ENCODE measurements at regions not wholly inside any gene's neighbourhood (a gene's known extent, or its start where the extent isn't known, plus 50 kb on each side); places are given as distances from the start of the nearest gene placed in this dataset.
"Not testable (repeated sequence)": the region's sequence is repeated elsewhere in the genome, so short reads cannot be mapped to it uniquely, and the experiment has no call there.

- no peak for DNase-seq (ENCODE audit: extremely low read depth in 1 of 2, low read depth in 1 of 2)
Observed at GRCh38 chr15:62270216-62270921, 105.3 kb upstream of the C2CD4B start.

GRCh38 chr15:62272290-62272689 lies 107.2 kb upstream of the C2CD4B start:
- DNase-seq (ENCODE audit: extremely low read depth in 1 of 2, low read depth in 1 of 2) = no peak

DNA sequence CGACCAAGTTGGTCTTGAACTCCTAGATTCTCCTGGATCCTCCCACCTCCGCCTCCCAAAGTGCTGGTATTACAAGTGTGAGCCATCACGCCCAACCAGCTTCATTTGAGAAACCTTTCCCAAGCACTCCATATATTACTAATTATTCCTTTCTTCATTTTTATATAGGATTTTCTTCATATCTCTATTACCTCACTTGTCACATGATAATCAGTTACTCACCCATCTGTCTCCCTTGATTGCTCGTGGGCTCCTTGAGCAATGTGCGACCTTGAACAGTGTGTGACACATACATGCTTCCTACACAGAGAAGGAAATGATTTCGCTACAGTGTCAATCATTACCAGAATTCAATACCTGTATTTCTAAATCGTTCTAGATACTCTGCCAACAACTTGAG lies 110.7 kb upstream of the C2CD4B start:
- no peak for DNase-seq (ENCODE audit: extremely low read depth in 1 of 2, low read depth in 1 of 2)

DNA sequence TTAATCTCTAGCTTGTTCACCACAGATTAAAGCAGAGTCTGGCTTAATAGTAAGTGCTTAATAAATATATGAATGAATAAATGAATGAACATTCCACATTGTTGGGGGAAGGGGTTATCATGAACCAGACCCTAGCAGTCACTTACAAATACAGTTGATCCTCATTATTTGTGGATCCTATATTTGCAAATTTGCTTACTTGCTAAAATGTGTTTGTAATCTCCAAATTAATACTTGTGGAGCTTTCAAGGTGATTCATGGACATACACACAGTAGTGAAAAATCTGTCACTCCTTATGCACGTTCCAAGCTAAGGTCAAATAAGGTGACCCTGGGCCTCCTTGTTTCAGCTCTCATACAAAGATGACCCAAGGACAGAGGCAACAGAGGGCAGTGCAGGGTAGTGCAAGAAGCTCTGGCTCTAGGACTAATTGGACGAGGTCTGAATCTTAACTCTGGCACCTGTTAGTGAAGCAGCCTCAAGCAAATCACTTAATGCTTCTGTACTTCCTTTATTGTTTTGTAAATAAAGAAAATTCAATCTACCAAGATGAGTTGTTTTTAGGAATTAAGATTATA lies 112.8 kb upstream of the C2CD4B start:
- DNase-seq (ENCODE audit: extremely low read depth in 1 of 2, low read depth in 1 of 2) = no peak

DNA sequence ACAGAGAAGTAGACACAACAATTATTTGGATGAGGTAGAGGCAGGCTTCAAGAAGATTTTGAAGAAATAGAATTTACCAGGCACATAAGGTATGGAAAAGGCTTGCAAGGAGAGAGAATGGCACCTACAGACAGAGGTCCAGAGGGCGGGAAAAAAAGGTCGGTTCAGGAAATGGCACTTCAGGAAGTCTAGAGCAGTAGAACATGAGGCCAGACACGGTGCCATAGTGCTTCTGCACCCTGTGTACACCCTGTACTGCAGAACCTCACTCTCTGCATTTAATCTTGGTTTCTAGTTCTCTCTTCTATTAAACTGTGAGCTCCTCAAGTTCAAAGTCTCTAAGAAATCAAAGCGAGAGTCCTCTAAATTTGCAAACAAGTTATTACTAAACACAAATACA lies 113.4 kb upstream of the C2CD4B start:
- DNase-seq (ENCODE audit: extremely low read depth in 1 of 2, low read depth in 1 of 2) = no peak

- no peak for DNase-seq (ENCODE audit: extremely low read depth in 1 of 2, low read depth in 1 of 2)
Observed at GRCh38 chr15:62279041-62279440, 114.0 kb upstream of the C2CD4B start.

GRCh38 chr15:62280625-62281024 lies 115.5 kb upstream of the C2CD4B start:
- no peak for DNase-seq (ENCODE audit: extremely low read depth in 1 of 2, low read depth in 1 of 2)

- not testable (repeated sequence) for DNase-seq (ENCODE audit: extremely low read depth in 1 of 2, low read depth in 1 of 2)
Observed at GRCh38 chr15:62281801-62282200, 116.7 kb upstream of the C2CD4B start.

DNA sequence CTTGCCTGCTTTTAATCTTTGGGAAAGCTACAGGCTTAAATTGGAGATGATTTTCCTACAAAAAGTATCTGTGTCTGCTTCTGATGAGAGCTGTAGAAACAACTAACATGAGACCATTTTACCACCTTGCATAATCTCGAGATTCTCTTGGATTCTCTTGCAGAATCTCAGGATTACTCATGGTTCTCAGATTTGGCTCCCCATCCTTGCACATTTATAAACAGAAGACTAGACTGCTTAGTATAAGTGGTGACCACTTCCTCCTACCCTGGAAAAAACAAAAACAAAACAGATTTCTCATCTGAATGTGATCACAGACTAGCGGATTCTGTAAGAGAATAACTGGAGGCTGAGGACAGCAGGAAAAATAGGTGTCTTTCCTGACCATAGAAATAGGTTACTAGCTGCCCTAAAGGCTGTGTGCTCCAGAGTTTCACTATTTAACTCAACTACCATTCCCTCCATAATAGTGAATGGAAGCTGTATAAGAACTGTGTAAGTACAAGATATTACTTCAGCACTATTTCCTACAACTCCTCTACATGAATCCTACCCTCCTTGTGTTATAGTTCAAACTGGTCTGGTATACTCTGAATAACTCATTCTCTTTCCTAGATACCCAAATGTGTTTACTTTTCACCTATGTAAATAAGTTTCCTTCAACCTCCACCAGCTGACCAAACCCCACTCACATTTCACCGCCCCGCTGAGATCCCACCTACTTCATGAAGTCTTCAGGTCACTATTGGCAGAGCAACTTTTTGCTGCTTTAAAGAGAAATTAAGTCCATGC lies 122.2 kb upstream of the C2CD4B start:
- DNase-seq (ENCODE audit: extremely low read depth in 1 of 2, low read depth in 1 of 2) = no peak

GRCh38 chr15:62288361-62289017 lies 123.4 kb upstream of the C2CD4B start:
- no peak for DNase-seq (ENCODE audit: extremely low read depth in 1 of 2, low read depth in 1 of 2)

DNA sequence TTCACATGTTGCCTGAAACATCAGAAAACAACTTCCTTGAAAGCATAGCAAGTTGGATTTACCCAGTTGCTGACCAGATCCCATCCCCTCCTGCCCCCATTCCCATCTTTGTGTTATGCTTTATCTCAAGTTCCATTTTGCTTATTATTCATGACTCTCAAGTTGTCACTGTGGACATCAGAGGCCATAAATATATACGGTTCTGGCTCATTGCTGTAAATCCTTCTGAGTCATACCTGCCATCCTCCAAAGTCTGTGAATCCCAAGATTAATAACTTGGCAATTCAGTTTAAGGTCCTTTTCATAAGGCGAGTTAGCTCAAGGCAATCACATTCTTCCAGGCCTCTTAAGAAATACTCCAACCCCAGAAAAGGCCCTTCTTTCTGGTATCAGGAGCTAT lies 126.2 kb upstream of the C2CD4B start:
- DNase-seq (ENCODE audit: extremely low read depth in 1 of 2, low read depth in 1 of 2) = no peak

GRCh38 chr15:62296756-62297507 lies 131.8 kb upstream of the C2CD4B start:
- no peak for DNase-seq (ENCODE audit: extremely low read depth in 1 of 2, low read depth in 1 of 2)

DNA sequence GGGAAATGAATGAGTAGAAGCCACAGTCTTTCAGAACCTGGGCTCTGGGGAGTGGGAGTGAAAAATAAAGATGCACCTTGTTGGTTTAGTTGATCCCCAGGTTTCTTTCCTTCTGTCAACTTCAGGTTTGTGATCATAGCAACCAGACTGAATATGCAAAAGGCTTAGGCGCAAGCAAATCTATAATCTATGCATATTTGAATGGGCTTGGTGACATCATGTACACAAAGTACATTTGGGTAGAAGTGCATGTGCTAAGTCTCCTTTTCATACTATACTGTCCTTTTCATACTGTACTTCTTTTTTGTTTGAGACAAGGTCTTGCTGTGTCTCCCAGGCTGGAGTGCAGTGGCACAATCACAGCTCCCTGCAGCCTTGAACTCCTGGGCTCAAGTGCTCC lies 132.4 kb upstream of the C2CD4B start:
- DNase-seq (ENCODE audit: extremely low read depth in 1 of 2, low read depth in 1 of 2) = no peak

- no peak for DNase-seq (ENCODE audit: extremely low read depth in 1 of 2, low read depth in 1 of 2)
Observed at GRCh38 chr15:62297933-62298332, 132.8 kb upstream of the C2CD4B start.

DNA sequence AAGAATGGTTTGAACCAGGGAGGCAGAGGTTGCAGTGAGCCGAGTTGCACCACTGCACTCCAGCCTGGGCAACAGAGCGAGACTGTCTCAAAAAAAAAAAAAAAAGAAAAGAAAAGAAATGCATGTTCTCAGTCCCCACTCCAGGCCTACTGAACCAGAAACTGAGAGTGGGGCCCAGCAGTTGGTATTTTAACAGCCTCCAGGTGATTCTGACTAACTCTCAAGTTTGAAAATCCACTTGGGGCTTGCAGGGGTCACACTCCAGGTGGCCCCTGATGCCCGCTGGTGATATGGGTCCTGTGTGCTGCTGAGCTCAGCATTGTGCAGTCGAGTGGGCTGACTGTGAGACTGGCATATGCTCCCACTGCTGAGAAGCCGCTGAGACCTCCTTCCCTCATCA lies 133.7 kb upstream of the C2CD4B start:
- no peak for DNase-seq (ENCODE audit: extremely low read depth in 1 of 2, low read depth in 1 of 2)

GRCh38 chr15:62299541-62299940 lies 134.5 kb upstream of the C2CD4B start:
- no peak for DNase-seq (ENCODE audit: extremely low read depth in 1 of 2, low read depth in 1 of 2)

DNA sequence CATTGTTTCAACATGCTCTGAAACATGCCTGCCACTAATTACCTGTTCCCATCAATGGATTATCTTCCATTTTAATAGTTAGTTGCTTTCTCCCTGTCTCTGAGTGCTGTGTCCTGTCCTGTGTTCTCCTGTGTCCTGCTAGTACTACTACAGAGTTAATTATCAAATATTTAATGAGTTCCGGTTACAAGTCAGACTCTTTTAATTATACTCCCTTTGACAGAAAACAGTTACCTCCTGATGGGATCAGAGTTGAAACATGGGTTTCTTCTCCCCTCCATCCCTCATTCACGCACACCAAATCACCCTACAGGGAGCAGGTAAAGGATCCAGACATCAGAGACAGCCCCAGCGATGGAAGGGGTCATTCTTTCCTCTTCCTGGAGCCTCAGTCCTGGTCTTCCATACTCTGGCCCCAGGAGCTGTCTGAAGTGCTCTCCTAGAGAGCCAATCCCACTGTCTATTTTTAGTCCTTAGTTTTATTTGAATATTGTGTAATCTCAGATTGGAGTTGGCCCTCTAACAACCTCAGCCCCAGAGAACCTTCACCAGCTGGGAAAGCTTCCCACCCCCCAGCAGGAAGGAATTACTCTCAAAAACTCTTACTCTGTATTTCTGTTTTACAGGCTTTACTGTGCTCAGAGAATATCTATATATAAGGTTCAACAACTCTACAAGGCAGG lies 137.0 kb upstream of the C2CD4B start:
- no peak for DNase-seq (ENCODE audit: extremely low read depth in 1 of 2, low read depth in 1 of 2)

DNA sequence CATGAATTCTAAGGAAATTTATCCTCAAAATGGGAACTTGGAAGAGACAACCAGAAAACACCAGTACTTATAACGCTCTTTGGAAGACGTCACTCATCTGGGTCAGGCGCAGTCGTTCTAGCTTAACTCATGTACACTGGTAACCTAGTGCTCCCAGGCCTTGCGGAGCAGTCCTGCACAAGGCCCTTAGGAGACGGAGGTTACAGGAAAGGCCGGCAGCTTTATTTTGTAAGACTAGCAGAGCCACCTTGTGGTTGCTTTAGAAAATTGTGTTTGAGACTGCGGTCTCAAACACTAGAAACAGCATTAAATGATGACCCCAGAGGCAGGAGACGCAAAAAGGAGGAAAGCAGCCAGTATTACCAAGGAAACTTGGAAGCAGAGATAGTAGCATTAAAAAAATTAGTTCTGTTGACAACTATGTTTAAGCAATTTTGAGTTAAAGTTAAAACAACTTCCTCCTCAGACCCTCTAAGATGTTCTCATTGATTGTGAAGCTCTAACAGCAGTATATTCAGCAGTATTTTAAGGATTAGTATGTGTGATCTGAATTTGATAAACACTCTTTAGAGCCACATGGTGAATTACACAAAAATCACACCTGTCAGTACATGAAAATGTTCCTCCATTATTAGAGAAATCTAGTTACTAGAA lies 141.9 kb upstream of the C2CD4B start:
- no peak for DNase-seq (ENCODE audit: extremely low read depth in 1 of 2, low read depth in 1 of 2)

- no peak for DNase-seq (ENCODE audit: extremely low read depth in 1 of 2, low read depth in 1 of 2)
Observed at GRCh38 chr15:62307551-62307950, 142.5 kb upstream of the C2CD4B start.
